H1 (cell line): ENCODE measurements at regions not wholly inside any gene's neighbourhood (a gene's known extent, or its start where the extent isn't known, plus 50 kb on each side); places are given as distances from the start of the nearest gene placed in this dataset.

Experiments
- CTCF ChIA-PET: fragments of 300-600 bp; sonication (Branson Sonifier 250); formaldehyde crosslinking; loops from one replicate; lab custom pipeline; 2021; ENCODE audit not compliant: partially characterized antibody; lab: Charles Lee
- POLR2A ChIA-PET: fragments of 300-600 bp; sonication (Branson Sonifier 250); formaldehyde crosslinking; loops from one replicate; lab custom pipeline; 2021; ENCODE audit warnings: inconsistent platforms; ENCODE audit not compliant: partially characterized antibody; lab: Charles Lee
- DNase-seq, 2 experiments: peaks; one replicate each; pipeline versions ENCODE4 v3.0.0 to v3.0.0-alpha.2; 2010 to 2022; ENCODE audit warnings: low spot score in 2 of 2, low read depth in 1 of 2, mixed read lengths in 1 of 2
- FAIRE-seq: peaks from 2 replicates; lab custom pipeline; 2011; peaks lifted over from hg19 to GRCh38; lab: Jason Lieb, UNC
- H2AFZ ChIP-seq: 2 replicates; pipeline ENCODE4 v1.8.1; 2012; ENCODE audit warnings: low read length, inconsistent platforms
- H2AK5ac ChIP-seq: 2 replicates; pipeline ENCODE4 v1.6.1; 2013; ENCODE audit warnings: low read depth, low read length
- H2BK120ac ChIP-seq: replicated peaks from 2 replicates; pipeline ENCODE3; 2013; ENCODE audit warnings: low read depth, low read length, inconsistent platforms
- H2BK12ac ChIP-seq: 2 replicates; pipeline ENCODE4 v1.6.1; 2013; ENCODE audit warnings: low read depth, low read length
- H2BK15ac ChIP-seq: 2 replicates; pipeline ENCODE4 v1.6.1; 2013; ENCODE audit warnings: low read length
- H2BK20ac ChIP-seq: 2 replicates; pipeline ENCODE4 v1.6.1; 2013; ENCODE audit warnings: low read length
- H2BK5ac ChIP-seq: 2 replicates; pipeline ENCODE4 v1.6.1; 2013; ENCODE audit warnings: low read depth, low read length
- H3K14ac ChIP-seq: 2 replicates; pipeline ENCODE4 v1.6.1; 2013; ENCODE audit warnings: inconsistent platforms; ENCODE audit not compliant: insufficient read length
- H3K18ac ChIP-seq: 2 replicates; pipeline ENCODE4 v1.6.1; 2013; ENCODE audit warnings: low read length; ENCODE audit errors: extremely low read depth
- H3K23ac ChIP-seq: 2 replicates; pipeline ENCODE4 v1.6.1; 2013; ENCODE audit warnings: inconsistent platforms; ENCODE audit not compliant: insufficient read length
- H3K23me2 ChIP-seq: 2 replicates; pipeline ENCODE4 v1.6.1; 2013; ENCODE audit warnings: low read depth, low read length
- H3K27ac ChIP-seq: 2 replicates; pipeline ENCODE4 v1.6.1; 2011; ENCODE audit warnings: low read depth, low read length, inconsistent platforms
- H3K27me3 ChIP-seq, 4 experiments: replicated peaks in 1 of 4; 1 replicate in 1 of 4; 2 replicates in 3 of 4; pipeline versions ENCODE4 v1.6.1 to v1.8.1; 2011 to 2013; ENCODE audit warnings: low read length in 3 of 4, mild to moderate bottlenecking in 3 of 4, inconsistent platforms in 2 of 4, mixed read lengths in 2 of 4, moderate library complexity in 1 of 4; ENCODE audit not compliant: control insufficient read depth in 3 of 4, insufficient read depth in 3 of 4; ENCODE audit errors: extremely low read depth in 1 of 4
- H3K36me3 ChIP-seq, 4 experiments: 2 replicates each; pipeline versions ENCODE4 v1.6.1 to v1.8.1; 2011 to 2013; ENCODE audit warnings: mild to moderate bottlenecking in 4 of 4, low read length in 3 of 4, moderate library complexity in 2 of 4, control low read depth in 1 of 4, inconsistent platforms in 1 of 4; ENCODE audit not compliant: insufficient read depth in 4 of 4, control insufficient read depth in 2 of 4
- H3K4ac ChIP-seq: replicated peaks from 2 replicates; pipeline ENCODE3; 2013; ENCODE audit warnings: low read length, low read depth, mixed read lengths, inconsistent platforms; ENCODE audit not compliant: insufficient read length
- H3K4me1 ChIP-seq, 4 experiments: replicated peaks in 1 of 4; 1 replicate in 1 of 4; 2 replicates in 3 of 4; pipeline versions ENCODE4 v1.6.1 to v1.8.1; 2011 to 2013; ENCODE audit warnings: low read length in 3 of 4, inconsistent platforms in 2 of 4, mixed read lengths in 1 of 4; ENCODE audit not compliant: insufficient read depth in 4 of 4, control insufficient read depth in 3 of 4
- H3K4me2 ChIP-seq, 2 experiments: 2 replicates each; pipeline versions ENCODE4 v1.6.1 to v1.8.1; 2011 to 2013; ENCODE audit warnings: low read depth in 2 of 2, low read length in 2 of 2, control low read depth in 1 of 2, inconsistent platforms in 1 of 2, mild to moderate bottlenecking in 1 of 2; ENCODE audit not compliant: insufficient read depth in 1 of 2
- H3K4me3 ChIP-seq, 4 experiments: fragments of 200-600, 300-600 bp in 1 of 4; sonication (generic), shearing (Covaris generic), sonication (Bioruptor Twin) in 1 of 4; 2 replicates each; pipeline versions ENCODE4 v1.5.1 to v1.8.1; 2011 to 2016; ENCODE audit warnings: low read length in 4 of 4, low read depth in 3 of 4, control low read depth in 2 of 4, inconsistent platforms in 2 of 4, mild to moderate bottlenecking in 2 of 4, mixed read lengths in 1 of 4, moderate library complexity in 1 of 4; ENCODE audit not compliant: insufficient read depth in 2 of 4; ENCODE audit errors: extremely low read depth in 1 of 4
- H3K56ac ChIP-seq: replicated peaks from 2 replicates; pipeline ENCODE3; 2013; ENCODE audit warnings: low read depth, mild to moderate bottlenecking, mixed read lengths, low read length, inconsistent platforms; ENCODE audit not compliant: insufficient read length
- H3K79me1 ChIP-seq: 2 replicates; pipeline ENCODE4 v1.6.1; 2013; ENCODE audit warnings: low read depth, low read length, control low read depth
- H3K79me2 ChIP-seq, 2 experiments: 2 replicates each; pipeline versions ENCODE4 v1.6.1 to v1.8.1; 2012 to 2013; ENCODE audit warnings: low read length in 2 of 2, mild to moderate bottlenecking in 2 of 2, inconsistent platforms in 1 of 2; ENCODE audit not compliant: insufficient read depth in 2 of 2, control insufficient read depth in 1 of 2
- H3K9ac ChIP-seq, 4 experiments: replicated peaks in 1 of 4; 1 replicate in 1 of 4; 2 replicates in 3 of 4; pipeline versions ENCODE4 v1.6.1 to v1.8.1; 2011 to 2013; ENCODE audit warnings: low read depth in 3 of 4, low read length in 3 of 4, control low read depth in 2 of 4, mild to moderate bottlenecking in 2 of 4, moderate library complexity in 2 of 4, inconsistent platforms in 1 of 4; ENCODE audit errors: extremely low read depth in 1 of 4
- H3K9me3 ChIP-seq, 2 experiments: 2 replicates each; pipeline versions ENCODE4 v1.6.1 to v1.8.1; 2012 to 2013; ENCODE audit warnings: mild to moderate bottlenecking in 2 of 2, moderate library complexity in 2 of 2, control low read depth in 1 of 2, inconsistent platforms in 1 of 2, low read depth in 1 of 2, low read length in 1 of 2, mixed read lengths in 1 of 2; ENCODE audit not compliant: insufficient read depth in 2 of 2
- H4K20me1 ChIP-seq, 2 experiments: replicated peaks in 1 of 2; 2 replicates each; pipeline versions ENCODE3 to v1.8.1; 2011 to 2013; ENCODE audit warnings: inconsistent platforms in 2 of 2, low read length in 2 of 2, mild to moderate bottlenecking in 1 of 2; ENCODE audit not compliant: insufficient read depth in 2 of 2, control insufficient read depth in 1 of 2
- H4K5ac ChIP-seq: 2 replicates; pipeline ENCODE4 v1.6.1; 2013; ENCODE audit warnings: low read length, low read depth, mixed read lengths, inconsistent platforms; ENCODE audit not compliant: insufficient read length
- H4K8ac ChIP-seq: 2 replicates; pipeline ENCODE4 v1.8.0; 2013; ENCODE audit warnings: mild to moderate bottlenecking, moderate library complexity, low read length, inconsistent platforms; ENCODE audit not compliant: insufficient read depth; ENCODE audit errors: extremely low read depth
- H4K91ac ChIP-seq: replicated peaks from 2 replicates; pipeline ENCODE3; 2013; ENCODE audit warnings: low read length, mixed read lengths, inconsistent platforms; ENCODE audit not compliant: insufficient read length
- JUND ChIP-seq: IDR thresholded peaks from 2 replicates; pipeline ENCODE4 v1.6.1; 2011; ENCODE audit warnings: mild to moderate bottlenecking, improper control_type of control experiment, low read length
- RAD21 ChIP-seq, 2 experiments: IDR thresholded peaks in 1 of 2; conservative IDR thresholded peaks in 1 of 2; 2 replicates each; pipeline ENCODE4 v1.6.1; 2011; ENCODE audit warnings: low read depth in 2 of 2, low read length in 2 of 2, improper control_type of control experiment in 1 of 2, inconsistent platforms in 1 of 2, mild to moderate bottlenecking in 1 of 2, moderate library complexity in 1 of 2
- SP1 ChIP-seq: IDR thresholded peaks from 2 replicates; pipeline ENCODE4 v1.6.1; 2011; ENCODE audit warnings: low read depth, low read length
- SP2 ChIP-seq: IDR thresholded peaks from 2 replicates; pipeline ENCODE4 v1.6.1; 2012; ENCODE audit warnings: mild to moderate bottlenecking, low read length, inconsistent platforms
- TBP ChIP-seq: IDR thresholded peaks from 2 replicates; pipeline ENCODE4 v1.6.1; 2011; ENCODE audit warnings: low read depth, low read length, improper control_type of control experiment
- WGBS, 2 experiments: shearing (Covaris generic) in 1 of 2; methylation state at CpG; one replicate each; pipeline versions ENCODE4 v1.1.6 to v1.1.7; 2013 to 2015; ENCODE audit warnings: low lambda C conversion rate in 2 of 2, mixed read lengths in 2 of 2, inconsistent platforms in 1 of 2, low coverage in 1 of 2, missing lambda C conversion rate in 1 of 2; ENCODE audit not compliant: insufficient replicate concordance in 2 of 2, insufficient coverage in 1 of 2, insufficient read length in 1 of 2; ENCODE audit errors: extremely low coverage in 1 of 2, missing lambda C conversion rate in 1 of 2; 5-methylcytosine and 5-hydroxymethylcytosine counted together
- TF ChIP-seq, protein P1 (sequence below): IDR thresholded peaks from 2 replicates; pipeline ENCODE4 v1.6.1; 2012; ENCODE audit warnings: low read length, inconsistent platforms
- TF ChIP-seq, protein P2 (sequence below), 3 experiments: IDR thresholded peaks; 1 replicate in 2 of 3; 2 replicates in 1 of 3; pipeline versions ENCODE4 v1.5.1 to v1.6.1; 2011; ENCODE audit warnings: low read length in 3 of 3, mild to moderate bottlenecking in 3 of 3, inconsistent platforms in 2 of 3, low read depth in 1 of 3, moderate library complexity in 1 of 3; ENCODE audit not compliant: insufficient read depth in 1 of 3; ENCODE audit errors: control extremely low read depth in 1 of 3

DNA sequence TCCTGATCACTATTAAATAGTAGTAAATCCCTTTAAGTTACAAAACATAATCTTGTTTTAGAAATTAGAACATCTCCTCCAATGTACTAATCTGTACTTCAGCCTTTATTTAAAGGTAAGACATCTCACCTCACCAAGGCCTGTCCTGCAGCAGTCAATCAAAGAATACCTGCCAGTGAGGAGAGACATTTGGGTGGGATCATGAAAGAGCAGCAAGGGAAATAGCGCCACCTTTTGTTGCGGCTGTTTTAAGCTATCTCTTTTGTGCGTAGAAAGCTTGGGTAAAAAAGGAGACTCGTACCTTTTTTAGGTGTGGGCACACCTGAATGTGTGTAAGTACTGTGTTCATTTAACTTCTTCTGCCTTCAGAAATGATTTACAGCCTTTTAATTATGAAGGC lies 117.8 kb upstream of the TMTC1 start:
- Histone ChIP-seq H3K79me1 (no peaks in the 10 kb centered on the region), H4K91ac (no peak overlapping the region), H2AFZ (no peak overlapping the region), H2BK15ac (no peak overlapping the region), H3K36me3 (no peaks in the 10 kb centered on the region), H3K4me3 (no peak overlapping the region), H2BK12ac (no peak overlapping the region), H3K27me3 (no peaks in the 10 kb centered on the region), H2BK20ac (no peak overlapping the region), H4K5ac (no peak overlapping the region), H3K4ac (no peak overlapping the region), H3K9me3 (no peaks in the 10 kb centered on the region), H3K9ac (no peak overlapping the region), H3K4me2 (no peak overlapping the region), H3K4me1 (no peaks in the 10 kb centered on the region), H2BK5ac (no peak overlapping the region)
- TF ChIP-seq, protein P1, sequence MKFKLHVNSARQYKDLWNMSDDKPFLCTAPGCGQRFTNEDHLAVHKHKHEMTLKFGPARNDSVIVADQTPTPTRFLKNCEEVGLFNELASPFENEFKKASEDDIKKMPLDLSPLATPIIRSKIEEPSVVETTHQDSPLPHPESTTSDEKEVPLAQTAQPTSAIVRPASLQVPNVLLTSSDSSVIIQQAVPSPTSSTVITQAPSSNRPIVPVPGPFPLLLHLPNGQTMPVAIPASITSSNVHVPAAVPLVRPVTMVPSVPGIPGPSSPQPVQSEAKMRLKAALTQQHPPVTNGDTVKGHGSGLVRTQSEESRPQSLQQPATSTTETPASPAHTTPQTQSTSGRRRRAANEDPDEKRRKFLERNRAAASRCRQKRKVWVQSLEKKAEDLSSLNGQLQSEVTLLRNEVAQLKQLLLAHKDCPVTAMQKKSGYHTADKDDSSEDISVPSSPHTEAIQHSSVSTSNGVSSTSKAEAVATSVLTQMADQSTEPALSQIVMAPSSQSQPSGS, result no peak
- TF ChIP-seq SP2, result 0 out of 2 replicates have a peak, but pooled peaks have one; percentile 7
- no peak for TF ChIP-seq TBP
- TF ChIP-seq, protein P2, sequence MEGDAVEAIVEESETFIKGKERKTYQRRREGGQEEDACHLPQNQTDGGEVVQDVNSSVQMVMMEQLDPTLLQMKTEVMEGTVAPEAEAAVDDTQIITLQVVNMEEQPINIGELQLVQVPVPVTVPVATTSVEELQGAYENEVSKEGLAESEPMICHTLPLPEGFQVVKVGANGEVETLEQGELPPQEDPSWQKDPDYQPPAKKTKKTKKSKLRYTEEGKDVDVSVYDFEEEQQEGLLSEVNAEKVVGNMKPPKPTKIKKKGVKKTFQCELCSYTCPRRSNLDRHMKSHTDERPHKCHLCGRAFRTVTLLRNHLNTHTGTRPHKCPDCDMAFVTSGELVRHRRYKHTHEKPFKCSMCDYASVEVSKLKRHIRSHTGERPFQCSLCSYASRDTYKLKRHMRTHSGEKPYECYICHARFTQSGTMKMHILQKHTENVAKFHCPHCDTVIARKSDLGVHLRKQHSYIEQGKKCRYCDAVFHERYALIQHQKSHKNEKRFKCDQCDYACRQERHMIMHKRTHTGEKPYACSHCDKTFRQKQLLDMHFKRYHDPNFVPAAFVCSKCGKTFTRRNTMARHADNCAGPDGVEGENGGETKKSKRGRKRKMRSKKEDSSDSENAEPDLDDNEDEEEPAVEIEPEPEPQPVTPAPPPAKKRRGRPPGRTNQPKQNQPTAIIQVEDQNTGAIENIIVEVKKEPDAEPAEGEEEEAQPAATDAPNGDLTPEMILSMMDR (IDR thresholded peaks at IDR 0.05; ENCODE audit: control extremely low read depth in 1 of 3, insufficient read depth in 1 of 3, low read depth in 1 of 3, low read length in 3 of 3), result peak in 2 of 3 experiments; percentile 68 to 89; a peak in 3 of 4 replicates
- peak; percentile 94 to 95 for TF ChIP-seq RAD21 (IDR thresholded peaks at IDR 0.05 in 1 of 2, conservative IDR thresholded peaks at IDR 0.05 in 1 of 2; ENCODE audit: low read depth in 2 of 2, low read length in 2 of 2)
- peak; percentile 50; the same call in 1 of the 2 replicates for TF ChIP-seq SP1
- no peak for TF ChIP-seq JUND
- TF ChIP-seq, all 59 proteins: peak for 4
- Histone ChIP-seq H3K56ac (no peak overlapping the region), H2BK120ac (no peak overlapping the region), H3K79me2 (no peaks in the 10 kb centered on the region), H3K18ac (no peak overlapping the region), H2AK5ac (no peak overlapping the region), H3K14ac (no peak overlapping the region), H3K23ac (no peak overlapping the region), H3K23me2 (no peaks in the 10 kb centered on the region), H4K8ac (no peak overlapping the region), H3K27ac (no peak overlapping the region), H4K20me1 (no peaks in the 10 kb centered on the region)
- ChIA-PET POLR2A (interaction anchor here (0.8 kb wide), 1 partner anchor 18 kb away, joined by 3 read pairs; no protein-coding TSS in a partner anchor), CTCF (interaction anchor here (0.5 to 3.7 kb wide), 29 partner anchors 8 to 478 kb away, joined by 3 to 39 read pairs (median 3); no protein-coding TSS in a partner anchor)
- WGBS, 2 experiments, result 55% methylated on average over 4 of the region's 4 CpGs; no CpG with 5 or more reads in 1 of the 2 experiments
- DNase-seq, result peak in 1 of 2 experiments; percentile 74
- peak; percentile 73 for FAIRE-seq
